GM18873 (cell line): ENCODE measurements at regions not wholly inside any gene's neighbourhood (a gene's known extent, or its start where the extent isn't known, plus 50 kb on each side); places are given as distances from the start of the nearest gene placed in this dataset.
"Not testable (repeated sequence)": the region's sequence is repeated elsewhere in the genome, so short reads cannot be mapped to it uniquely, and the experiment has no call there.

Experiments
- ATAC-seq: cut with Tn5 transposase; IDR thresholded peaks from one replicate; pipeline ENCODE4 v1.9.1; 2021; ENCODE audit warnings: mild to moderate bottlenecking, moderate library complexity, moderate number of reproducible peaks; ENCODE audit not compliant: unreplicated experiment, low FRiP score

DNA sequence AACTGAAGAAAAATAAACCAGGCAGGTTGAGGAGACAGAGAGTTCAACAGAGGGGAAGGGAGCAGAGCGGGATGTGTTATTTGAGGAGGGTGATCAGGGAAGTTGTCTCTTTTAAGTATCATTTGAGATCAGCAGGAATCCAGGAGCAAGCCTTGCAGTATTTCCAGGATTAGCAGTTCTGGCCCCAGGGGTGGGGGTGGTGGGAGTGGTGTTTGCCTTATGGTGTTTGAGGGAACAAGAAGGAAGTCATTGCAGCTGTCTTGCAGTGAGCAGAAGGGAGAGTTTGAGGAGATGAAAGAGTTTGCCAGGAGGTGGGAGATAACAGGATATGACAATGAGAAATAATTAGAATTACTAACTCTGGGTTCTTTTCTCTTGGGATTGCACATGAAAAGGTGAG lies 418.6 kb downstream of the NELL2 start:
- ATAC-seq: no peak

- not testable (repeated sequence) for ATAC-seq
Observed at GRCh38 chr12:44454959-44455358, 421.2 kb downstream of the NELL2 start.

- ATAC-seq: no peak
Observed at GRCh38 chr12:44446181-44446580, 429.9 kb downstream of the NELL2 start.

DNA sequence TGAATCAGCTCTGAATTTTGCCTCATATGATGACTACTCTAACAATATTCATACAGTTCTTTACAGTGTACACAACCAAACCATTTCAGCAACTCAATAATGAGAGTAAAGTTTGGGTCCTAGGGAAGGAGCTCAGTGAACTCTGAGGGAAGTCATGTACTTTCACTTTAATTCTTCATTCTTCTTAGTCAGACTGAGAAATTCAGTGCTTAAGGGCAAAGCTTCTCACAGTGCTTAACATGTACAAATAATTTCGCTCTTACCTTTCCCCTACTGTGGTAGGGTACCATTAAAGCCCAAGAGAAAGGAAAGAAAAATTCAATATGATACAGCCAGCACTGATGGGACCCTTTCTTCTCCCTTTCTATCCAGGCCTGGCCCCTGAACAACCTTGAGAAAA lies 435.0 kb downstream of the NELL2 start:
- ATAC-seq: peak; percentile 54
